SK-N-SH treated with all-trans-retinoic acid at 6 μM for 48 hours (cell line): ENCODE measurements at regions not wholly inside any gene's neighbourhood (a gene's known extent, or its start where the extent isn't known, plus 50 kb on each side); places are given as distances from the start of the nearest gene placed in this dataset.

Source experiments
- ATAC-seq: fragments of 200-7000 bp; cut with Tn5 transposase; 3 replicates; pipeline ENCODE4 v1.9.1; 2020; ENCODE audit warnings: mild to moderate bottlenecking, moderate library complexity
- ARNTL ChIP-seq: fragments of 450-650 bp; formaldehyde crosslinking; IDR thresholded peaks from 2 replicates; pipeline ENCODE4 v1.5.0; 2020; ENCODE audit warnings: low read depth, mild to moderate bottlenecking, moderate library complexity, borderline replicate concordance
- CREB5 ChIP-seq: fragments of 250-450 bp; sonication (Bioruptor Pico); IDR thresholded peaks from 2 replicates; pipeline ENCODE4 v1.5.1; 2020; ENCODE audit warnings: low read depth, mild to moderate bottlenecking, moderate library complexity
- CSRNP3 ChIP-seq: fragments of 250-450 bp; sonication (Bioruptor Pico); IDR thresholded peaks from 2 replicates; pipeline ENCODE4 v1.5.1; 2021; ENCODE audit warnings: mild to moderate bottlenecking, moderate library complexity
- GLIS3 ChIP-seq: fragments of 250-450 bp; sonication (Bioruptor Pico); IDR thresholded peaks from 2 replicates; pipeline ENCODE4 v1.5.0; 2020; ENCODE audit warnings: mild to moderate bottlenecking, moderate library complexity
- ISL1 ChIP-seq: fragments of 250-450 bp; sonication (Bioruptor Pico); IDR thresholded peaks from 2 replicates; pipeline ENCODE4 v2.1.2; 2022; ENCODE audit warnings: mild to moderate bottlenecking, moderate library complexity
- OSR1 ChIP-seq: fragments of 250-450 bp; sonication (Bioruptor Pico); IDR thresholded peaks from 2 replicates; pipeline ENCODE4 v1.8.0; 2022; ENCODE audit warnings: moderate library complexity, mild to moderate bottlenecking, inconsistent platforms
- PATZ1 ChIP-seq: fragments of 250-450 bp; sonication (Bioruptor Pico); IDR thresholded peaks from 2 replicates; pipeline ENCODE4 v1.8.0; 2020; ENCODE audit warnings: mild to moderate bottlenecking, moderate library complexity, borderline replicate concordance
- PPARA ChIP-seq: fragments of 250-450 bp; sonication (Bioruptor Pico); IDR thresholded peaks from 2 replicates; pipeline ENCODE4 v1.5.0; 2020; ENCODE audit warnings: mild to moderate bottlenecking, borderline replicate concordance
- RARB ChIP-seq: fragments of 250-450 bp; sonication (Bioruptor Pico); IDR thresholded peaks from 2 replicates; pipeline ENCODE4 v1.8.0; 2021; ENCODE audit warnings: mild to moderate bottlenecking, moderate library complexity
- SNAI2 ChIP-seq: fragments of 250-450 bp; sonication (Bioruptor Pico); IDR thresholded peaks from 2 replicates; pipeline ENCODE4 v1.5.0; 2020; ENCODE audit warnings: mild to moderate bottlenecking, moderate library complexity
- TCF4 ChIP-seq: fragments of 250-450 bp; sonication (Bioruptor Pico); IDR thresholded peaks from 2 replicates; pipeline ENCODE4 v1.8.0; 2021; ENCODE audit warnings: mild to moderate bottlenecking, moderate library complexity, borderline replicate concordance
- TOX ChIP-seq: fragments of 250-450 bp; sonication (Bioruptor Pico); IDR thresholded peaks from 2 replicates; pipeline ENCODE4 v1.8.0; 2021; ENCODE audit warnings: mild to moderate bottlenecking, moderate library complexity, borderline replicate concordance
- ZC3H10 ChIP-seq: fragments of 250-450 bp; sonication (Bioruptor Pico); IDR thresholded peaks from 2 replicates; pipeline ENCODE4 v1.5.1; 2021; ENCODE audit warnings: mild to moderate bottlenecking, moderate library complexity
- ZFP3 ChIP-seq: fragments of 250-450 bp; sonication (Bioruptor Pico); IDR thresholded peaks from 2 replicates; pipeline ENCODE4 v1.5.0; 2020; ENCODE audit warnings: mild to moderate bottlenecking, moderate library complexity
- ZFP30 ChIP-seq: fragments of 450-650 bp; formaldehyde crosslinking; IDR thresholded peaks from 2 replicates; pipeline ENCODE4 v1.5.0; 2022; ENCODE audit warnings: mild to moderate bottlenecking, moderate library complexity
- ZNF565 ChIP-seq: fragments of 450-650 bp; formaldehyde crosslinking; conservative IDR thresholded peaks from 2 replicates; pipeline ENCODE4 v1.5.0; 2020; ENCODE audit warnings: low read depth, mild to moderate bottlenecking, moderate library complexity
- ZNF70 ChIP-seq: fragments of 450-650 bp; formaldehyde crosslinking; IDR thresholded peaks from 2 replicates; pipeline ENCODE4 v1.5.0; 2020; ENCODE audit warnings: mild to moderate bottlenecking, moderate library complexity
- ZNF8 ChIP-seq: fragments of 450-650 bp; formaldehyde crosslinking; IDR thresholded peaks from 2 replicates; pipeline ENCODE4 v1.5.0; 2020; ENCODE audit warnings: mild to moderate bottlenecking, moderate library complexity
- TF ChIP-seq, protein P1 (sequence below): fragments of 250-450 bp; sonication (Bioruptor Pico); IDR thresholded peaks from 2 replicates; pipeline ENCODE4 v1.8.0; 2021; ENCODE audit warnings: low read depth, mild to moderate bottlenecking, moderate library complexity, borderline replicate concordance
- TF ChIP-seq, protein P2 (sequence below): fragments of 250-450 bp; sonication (Bioruptor Pico); IDR thresholded peaks from 2 replicates; pipeline ENCODE4 v1.5.0; 2020; ENCODE audit warnings: mild to moderate bottlenecking, moderate library complexity

DNA sequence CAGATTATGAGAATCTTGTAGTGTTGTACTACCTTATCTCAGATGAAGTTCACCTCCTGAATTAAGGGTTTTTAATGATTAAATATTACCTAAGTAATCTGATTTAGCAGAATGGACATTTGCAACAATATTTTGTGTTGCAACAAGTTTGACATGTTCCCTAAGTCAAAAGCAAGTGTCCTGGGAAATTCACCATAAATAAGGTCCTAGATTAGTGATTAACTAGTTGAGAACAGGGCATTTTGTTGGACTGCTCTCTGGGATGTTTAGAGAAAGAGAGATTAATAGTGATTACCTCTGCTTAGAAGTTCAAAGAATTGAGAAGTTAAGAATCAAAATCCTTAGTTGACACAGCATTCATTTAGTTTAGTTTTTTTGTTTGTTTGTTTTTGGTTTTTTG lies 120.2 kb upstream of the MARCKS start:
- TF ChIP-seq PATZ1 (CRISPR knock-in tag) = no peak
- TF ChIP-seq ZFP30 = no peak
- no peak for TF ChIP-seq PPARA (CRISPR knock-in tag)
- TF ChIP-seq CSRNP3 (CRISPR knock-in tag) = no peak
- no peak for TF ChIP-seq GLIS3 (CRISPR knock-in tag)
- TF ChIP-seq TCF4 = no peak
- TF ChIP-seq ISL1 (CRISPR knock-in tag) = no peak
- no peak for ATAC-seq

DNA sequence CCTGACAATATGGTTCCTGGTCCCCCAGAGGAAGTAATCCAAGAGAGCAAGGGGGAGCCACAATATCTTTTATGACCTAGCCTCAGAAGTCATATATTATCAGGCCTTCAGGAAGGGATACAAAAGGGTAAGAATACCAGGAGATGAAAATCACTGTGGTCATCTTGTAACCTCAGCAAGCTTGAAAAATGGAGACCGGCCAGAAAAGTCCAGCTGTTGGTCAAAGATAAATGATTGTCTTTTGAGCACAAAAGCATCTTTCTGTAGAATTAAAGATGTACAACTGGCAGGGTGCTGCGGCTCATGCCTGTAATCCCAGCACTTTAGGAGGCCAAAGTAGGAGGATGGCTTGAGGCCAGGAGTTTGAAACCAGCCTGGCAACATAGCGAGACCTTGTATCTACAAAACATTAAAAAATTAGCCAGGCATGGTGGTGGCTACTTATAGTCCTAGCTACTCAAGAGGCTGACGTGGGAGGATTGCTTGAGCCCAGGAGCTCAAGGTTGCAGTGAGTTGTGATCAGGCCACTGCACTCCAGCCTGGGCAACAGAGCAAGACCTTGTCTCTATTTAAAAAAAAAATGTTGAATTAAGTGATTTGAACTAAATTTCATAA lies 118.0 kb upstream of the MARCKS start:
- no peak for ATAC-seq
- TF ChIP-seq CSRNP3 (CRISPR knock-in tag) (no peak), ZNF70 (no peak), ZC3H10 (no peak), ISL1 (CRISPR knock-in tag) (no peak), SNAI2 (no peak), OSR1 (CRISPR knock-in tag) (no peak), PATZ1 (CRISPR knock-in tag) (no peak), CREB5 (CRISPR knock-in tag) (no peak), ARNTL (CRISPR knock-in tag) (no peak), ZFP3 (CRISPR knock-in tag) (no peak), TOX (CRISPR knock-in tag) (no peak), GLIS3 (CRISPR knock-in tag) (no peak), PPARA (CRISPR knock-in tag) (no peak), RARB (no peak), ZNF8 (no peak), ZNF565 (CRISPR knock-in tag) (no peak)
- TF ChIP-seq, protein P1, sequence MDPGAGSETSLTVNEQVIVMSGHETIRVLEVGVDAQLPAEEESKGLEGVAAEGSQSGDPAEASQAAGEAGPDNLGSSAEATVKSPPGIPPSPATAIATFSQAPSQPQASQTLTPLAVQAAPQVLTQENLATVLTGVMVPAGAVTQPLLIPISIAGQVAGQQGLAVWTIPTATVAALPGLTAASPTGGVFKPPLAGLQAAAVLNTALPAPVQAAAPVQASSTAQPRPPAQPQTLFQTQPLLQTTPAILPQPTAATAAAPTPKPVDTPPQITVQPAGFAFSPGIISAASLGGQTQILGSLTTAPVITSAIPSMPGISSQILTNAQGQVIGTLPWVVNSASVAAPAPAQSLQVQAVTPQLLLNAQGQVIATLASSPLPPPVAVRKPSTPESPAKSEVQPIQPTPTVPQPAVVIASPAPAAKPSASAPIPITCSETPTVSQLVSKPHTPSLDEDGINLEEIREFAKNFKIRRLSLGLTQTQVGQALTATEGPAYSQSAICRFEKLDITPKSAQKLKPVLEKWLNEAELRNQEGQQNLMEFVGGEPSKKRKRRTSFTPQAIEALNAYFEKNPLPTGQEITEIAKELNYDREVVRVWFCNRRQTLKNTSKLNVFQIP (CRISPR knock-in tag) = no peak
- TF ChIP-seq, protein P2, sequence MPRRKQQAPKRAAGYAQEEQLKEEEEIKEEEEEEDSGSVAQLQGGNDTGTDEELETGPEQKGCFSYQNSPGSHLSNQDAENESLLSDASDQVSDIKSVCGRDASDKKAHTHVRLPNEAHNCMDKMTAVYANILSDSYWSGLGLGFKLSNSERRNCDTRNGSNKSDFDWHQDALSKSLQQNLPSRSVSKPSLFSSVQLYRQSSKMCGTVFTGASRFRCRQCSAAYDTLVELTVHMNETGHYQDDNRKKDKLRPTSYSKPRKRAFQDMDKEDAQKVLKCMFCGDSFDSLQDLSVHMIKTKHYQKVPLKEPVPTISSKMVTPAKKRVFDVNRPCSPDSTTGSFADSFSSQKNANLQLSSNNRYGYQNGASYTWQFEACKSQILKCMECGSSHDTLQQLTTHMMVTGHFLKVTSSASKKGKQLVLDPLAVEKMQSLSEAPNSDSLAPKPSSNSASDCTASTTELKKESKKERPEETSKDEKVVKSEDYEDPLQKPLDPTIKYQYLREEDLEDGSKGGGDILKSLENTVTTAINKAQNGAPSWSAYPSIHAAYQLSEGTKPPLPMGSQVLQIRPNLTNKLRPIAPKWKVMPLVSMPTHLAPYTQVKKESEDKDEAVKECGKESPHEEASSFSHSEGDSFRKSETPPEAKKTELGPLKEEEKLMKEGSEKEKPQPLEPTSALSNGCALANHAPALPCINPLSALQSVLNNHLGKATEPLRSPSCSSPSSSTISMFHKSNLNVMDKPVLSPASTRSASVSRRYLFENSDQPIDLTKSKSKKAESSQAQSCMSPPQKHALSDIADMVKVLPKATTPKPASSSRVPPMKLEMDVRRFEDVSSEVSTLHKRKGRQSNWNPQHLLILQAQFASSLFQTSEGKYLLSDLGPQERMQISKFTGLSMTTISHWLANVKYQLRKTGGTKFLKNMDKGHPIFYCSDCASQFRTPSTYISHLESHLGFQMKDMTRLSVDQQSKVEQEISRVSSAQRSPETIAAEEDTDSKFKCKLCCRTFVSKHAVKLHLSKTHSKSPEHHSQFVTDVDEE (CRISPR knock-in tag) = no peak
